ENCODE measurements at regions not wholly inside any gene's neighbourhood (a gene's known extent, or its start where the extent isn't known, plus 50 kb on each side); places are given as distances from the start of the nearest gene placed in this dataset.

GRCh38 chr6:28741363-28741762 is 182.4 kb downstream of the TRIM27 start:
- DNase-seq, result no peak

GRCh38 chr6:28742668-28743270 is 181.0 kb downstream of the TRIM27 start:
- DNase-seq, result peak; percentile 86

GRCh38 chr6:28743271-28743789 is 180.5 kb downstream of the TRIM27 start:
- no peak for DNase-seq

GRCh38 chr6:28747083-28747630 is 176.6 kb downstream of the TRIM27 start:
- DNase-seq, result no peak

GRCh38 chr6:28747631-28748157 is 176.1 kb downstream of the TRIM27 start:
- peak; percentile 89 for DNase-seq

GRCh38 chr6:28748192-28748591 is 175.6 kb downstream of the TRIM27 start:
- no peak for DNase-seq

GRCh38 chr6:28750926-28751458 is 172.8 kb downstream of the TRIM27 start:
- DNase-seq, result no peak

GRCh38 chr6:28751514-28751913 is 172.3 kb downstream of the TRIM27 start:
- DNase-seq, result no peak

- DNase-seq, result no peak
Measured at GRCh38 chr6:28751963-28752350, 171.8 kb downstream of the TRIM27 start.

GRCh38 chr6:28757429-28758045 is 166.2 kb downstream of the TRIM27 start:
- no peak for DNase-seq

- peak; percentile 84 for DNase-seq
Measured at GRCh38 chr6:28758046-28758817, 165.6 kb downstream of the TRIM27 start.

GRCh38 chr6:28758818-28759235 is 165.0 kb downstream of the TRIM27 start:
- DNase-seq, result no peak

- no peak for DNase-seq
Measured at GRCh38 chr6:28764014-28764723, 159.6 kb downstream of the TRIM27 start.

- DNase-seq, result no peak
Measured at GRCh38 chr6:28764761-28765282, 159.0 kb downstream of the TRIM27 start.

- DNase-seq, result no peak
Measured at GRCh38 chr6:28765978-28766351, 157.8 kb downstream of the TRIM27 start.

- DNase-seq, result no peak
Measured at GRCh38 chr6:28766426-28766825, 157.4 kb downstream of the TRIM27 start.

- no peak for DNase-seq
Measured at GRCh38 chr6:28767133-28767532, 156.7 kb downstream of the TRIM27 start.

GRCh38 chr6:28767691-28768090 is 156.1 kb downstream of the TRIM27 start:
- no peak for DNase-seq

GRCh38 chr6:28768187-28768913 is 155.4 kb downstream of the TRIM27 start:
- no peak for DNase-seq

GRCh38 chr6:28769626-28770402 is 154.0 kb downstream of the TRIM27 start:
- peak; percentile 73 for DNase-seq

- DNase-seq, result no peak
Measured at GRCh38 chr6:28770732-28771131, 153.1 kb downstream of the TRIM27 start.

Measured in RPMI8226 (cell line).